ENCODE measurements at regions not wholly inside any gene's neighbourhood (a gene's known extent, or its start where the extent isn't known, plus 50 kb on each side); places are given as distances from the start of the nearest gene placed in this dataset.

- H3K9ac ChIP-seq (ENCODE audit: low read length) = no peak overlapping the region
- no peaks in the 10 kb centered on the region for H3K9me3 ChIP-seq (ENCODE audit: low read length)
- no peaks in the 10 kb centered on the region for H4K20me1 ChIP-seq (ENCODE audit: insufficient read depth)
- H3F3A ChIP-seq (ENCODE audit: insufficient read depth, low read length, poor library complexity, severe bottlenecking) = no peaks in the 10 kb centered on the region
- H3K4me2 ChIP-seq (ENCODE audit: low read length) = no peak overlapping the region
- H3K27me3 ChIP-seq (ENCODE audit: insufficient read depth, low read depth, low read length) = no peaks in the 10 kb centered on the region
- TF ChIP-seq SMC3 (conservative IDR thresholded peaks at IDR 0.05; ENCODE audit: poor library complexity) = no peak
- no peak for TF ChIP-seq EP300 (conservative IDR thresholded peaks at IDR 0.05; ENCODE audit: poor library complexity, severe bottlenecking)
- TF ChIP-seq REST (IDR thresholded peaks at IDR 0.05; ENCODE audit: borderline replicate concordance) = no peak
- TF ChIP-seq, protein P1, sequence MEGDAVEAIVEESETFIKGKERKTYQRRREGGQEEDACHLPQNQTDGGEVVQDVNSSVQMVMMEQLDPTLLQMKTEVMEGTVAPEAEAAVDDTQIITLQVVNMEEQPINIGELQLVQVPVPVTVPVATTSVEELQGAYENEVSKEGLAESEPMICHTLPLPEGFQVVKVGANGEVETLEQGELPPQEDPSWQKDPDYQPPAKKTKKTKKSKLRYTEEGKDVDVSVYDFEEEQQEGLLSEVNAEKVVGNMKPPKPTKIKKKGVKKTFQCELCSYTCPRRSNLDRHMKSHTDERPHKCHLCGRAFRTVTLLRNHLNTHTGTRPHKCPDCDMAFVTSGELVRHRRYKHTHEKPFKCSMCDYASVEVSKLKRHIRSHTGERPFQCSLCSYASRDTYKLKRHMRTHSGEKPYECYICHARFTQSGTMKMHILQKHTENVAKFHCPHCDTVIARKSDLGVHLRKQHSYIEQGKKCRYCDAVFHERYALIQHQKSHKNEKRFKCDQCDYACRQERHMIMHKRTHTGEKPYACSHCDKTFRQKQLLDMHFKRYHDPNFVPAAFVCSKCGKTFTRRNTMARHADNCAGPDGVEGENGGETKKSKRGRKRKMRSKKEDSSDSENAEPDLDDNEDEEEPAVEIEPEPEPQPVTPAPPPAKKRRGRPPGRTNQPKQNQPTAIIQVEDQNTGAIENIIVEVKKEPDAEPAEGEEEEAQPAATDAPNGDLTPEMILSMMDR (IDR thresholded peaks at IDR 0.05; ENCODE audit: poor library complexity, severe bottlenecking) = no peak
- TF ChIP-seq POLR2AphosphoS5 (IDR thresholded peaks at IDR 0.05) = no peak
- no peak for TF ChIP-seq EZH2 (IDR thresholded peaks at IDR 0.05; ENCODE audit: borderline replicate concordance, insufficient read depth, low read length, poor library complexity, severe bottlenecking)
- no peak for TF ChIP-seq TAF1 (IDR thresholded peaks at IDR 0.05; ENCODE audit: low read depth)
- TF ChIP-seq MXI1 (conservative IDR thresholded peaks at IDR 0.05; ENCODE audit: poor library complexity, severe bottlenecking) = no peak
- no peak for TF ChIP-seq RAD21 (conservative IDR thresholded peaks at IDR 0.05)
- H3K4me3 ChIP-seq (ENCODE audit: low read length) = no peak overlapping the region
- H3K27ac ChIP-seq (ENCODE audit: low read length) = no peak overlapping the region
- no peak overlapping the region for H2AFZ ChIP-seq (ENCODE audit: low read depth, low read length)
- no peaks in the 10 kb centered on the region for H3K36me3 ChIP-seq (ENCODE audit: insufficient read depth, low read length)
- H3K9me2 ChIP-seq (ENCODE audit: insufficient read depth, low read length) = no peaks in the 10 kb centered on the region
- no peaks in the 10 kb centered on the region for H3K79me2 ChIP-seq (replicated peaks; ENCODE audit: insufficient read depth, low read length)
Observed at GRCh38 chr21:41043014-41043413, 124.9 kb upstream of the BACE2 start.

DNA sequence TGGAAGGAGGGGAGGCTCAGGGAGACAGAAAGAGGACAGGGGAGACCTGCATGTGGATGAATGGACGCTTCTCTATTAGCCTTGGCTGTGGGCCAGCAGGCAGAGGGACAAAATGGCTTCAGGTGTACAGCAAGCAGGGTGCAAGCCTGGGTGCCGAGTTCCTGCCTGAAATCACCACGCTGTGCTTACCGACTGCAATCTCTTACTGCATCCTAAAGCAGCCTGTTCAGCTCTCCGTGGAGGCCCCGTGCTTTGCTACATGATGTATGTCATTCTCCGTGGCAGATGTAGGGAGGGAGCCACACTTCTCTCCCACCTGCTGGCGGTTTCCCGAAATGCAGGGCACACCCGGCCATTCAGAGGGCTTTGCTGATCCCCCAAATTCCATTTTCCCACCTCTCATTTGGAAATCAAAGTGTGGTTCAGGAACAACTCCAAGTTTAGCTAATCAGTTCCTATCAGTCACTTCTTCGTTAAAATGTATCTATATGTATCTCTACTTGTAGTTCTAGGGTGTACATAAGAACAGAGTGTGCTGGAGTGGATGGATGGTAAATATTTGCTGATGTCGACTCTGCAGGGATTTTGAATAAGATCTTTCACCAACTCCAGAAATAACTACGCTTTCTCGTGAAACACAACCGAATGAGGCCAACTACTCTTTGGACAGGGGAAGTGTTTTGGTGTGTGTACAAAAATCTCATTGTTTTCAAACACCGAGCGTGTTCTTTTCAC, 122.3 kb upstream of the BACE2 start:
- Histone ChIP-seq H3K4me2 (ENCODE audit: low read length) (no peak overlapping the region), H3K9me3 (ENCODE audit: low read length) (no peaks in the 10 kb centered on the region), H3K9me2 (ENCODE audit: insufficient read depth, low read length) (no peaks in the 10 kb centered on the region), H3K36me3 (ENCODE audit: insufficient read depth, low read length) (no peaks in the 10 kb centered on the region), H3K79me2 (replicated peaks; ENCODE audit: insufficient read depth, low read length) (no peaks in the 10 kb centered on the region), H3K4me3 (ENCODE audit: low read length) (no peak overlapping the region), H3K9ac (ENCODE audit: low read length) (peak overlapping the region; percentile 46), H3K27ac (ENCODE audit: low read length) (peak overlapping the region; percentile 25), H3F3A (ENCODE audit: insufficient read depth, low read length, poor library complexity, severe bottlenecking) (no peaks in the 10 kb centered on the region), H3K27me3 (ENCODE audit: insufficient read depth, low read depth, low read length) (no peaks in the 10 kb centered on the region), H2AFZ (ENCODE audit: low read depth, low read length) (no peak overlapping the region), H4K20me1 (ENCODE audit: insufficient read depth) (no peaks in the 10 kb centered on the region)
- TF ChIP-seq POLR2AphosphoS5 (IDR thresholded peaks at IDR 0.05) (no peak), TAF1 (IDR thresholded peaks at IDR 0.05; ENCODE audit: low read depth) (peak; percentile 42), SMC3 (conservative IDR thresholded peaks at IDR 0.05; ENCODE audit: poor library complexity) (peak; percentile 71), MXI1 (conservative IDR thresholded peaks at IDR 0.05; ENCODE audit: poor library complexity, severe bottlenecking) (no peak), REST (IDR thresholded peaks at IDR 0.05; ENCODE audit: borderline replicate concordance) (peak; percentile 41), EP300 (conservative IDR thresholded peaks at IDR 0.05; ENCODE audit: poor library complexity, severe bottlenecking) (peak; percentile 33), RAD21 (conservative IDR thresholded peaks at IDR 0.05) (peak; percentile 69), EZH2 (IDR thresholded peaks at IDR 0.05; ENCODE audit: borderline replicate concordance, insufficient read depth, low read length, poor library complexity, severe bottlenecking) (no peak)
- TF ChIP-seq, protein P1 (IDR thresholded peaks at IDR 0.05; ENCODE audit: poor library complexity, severe bottlenecking) = peak; percentile 76
